HEK293 (cell line): ENCODE measurements at regions not wholly inside any gene's neighbourhood (a gene's known extent, or its start where the extent isn't known, plus 50 kb on each side); places are given as distances from the start of the nearest gene placed in this dataset.

Experiments
- CTCF ChIA-PET: fragments of 350-600 bp; formaldehyde crosslinking; extraction: SDS; loops from one replicate; lab custom pipeline; 2021; ENCODE audit warnings: antibody characterized with exemption; lab: Yijun Ruan, JAX
- POLR2A ChIA-PET: fragments of 300-600 bp; formaldehyde crosslinking; extraction: SDS; loops from one replicate; lab custom pipeline; 2020; ENCODE audit warnings: antibody characterized with exemption, inconsistent platforms; lab: Yijun Ruan, JAX
- H3K27ac ChIP-seq: fragments of 200-500 bp; sonication (Bioruptor generic); 2 replicates; pipeline ENCODE4 v1.5.1; 2014; ENCODE audit warnings: low read depth, low read length, control low read depth, inconsistent platforms; ENCODE audit errors: extremely low read depth
- H3K36me3 ChIP-seq, 2 experiments: fragments of 200-500 bp in 1 of 2; sonication (Bioruptor generic) in 1 of 2; 1 replicate in 1 of 2; 2 replicates in 1 of 2; pipeline ENCODE4 v1.5.1; 2014 to 2017; ENCODE audit warnings: inconsistent platforms in 2 of 2, low read length in 2 of 2; ENCODE audit not compliant: control insufficient read depth in 2 of 2, insufficient read depth in 1 of 2
- H3K4me1 ChIP-seq: fragments of 200-500 bp; sonication (Bioruptor generic); 2 replicates; pipeline ENCODE4 v1.5.1; 2014; ENCODE audit warnings: mild to moderate bottlenecking, low read length, inconsistent platforms; ENCODE audit not compliant: control insufficient read depth, insufficient read depth
- H3K4me3 ChIP-seq: 2 replicates; pipeline ENCODE4 v1.5.1; 2011; ENCODE audit warnings: low read depth, mild to moderate bottlenecking, control low read depth, low read length, moderate library complexity
- H3K9me3 ChIP-seq: fragments of 200-500 bp; sonication (Bioruptor generic); 2 replicates; pipeline ENCODE4 v1.5.1; 2014; ENCODE audit warnings: low read depth, low read length, inconsistent platforms; ENCODE audit not compliant: control insufficient read depth, insufficient read depth
- KLF10 ChIP-seq: fragments of 450-650 bp; IDR thresholded peaks from 2 replicates; pipeline ENCODE4 v1.5.1; 2018; ENCODE audit warnings: missing biosample characterization, mild to moderate bottlenecking, missing genetic modification characterization
- KLF8 ChIP-seq: fragments of 450-650 bp; formaldehyde crosslinking; IDR thresholded peaks from 2 replicates; pipeline ENCODE4 v1.5.1; 2016; ENCODE audit warnings: missing biosample characterization, missing genetic modification characterization
- OSR2 ChIP-seq: fragments of 450-650 bp; formaldehyde crosslinking; IDR thresholded peaks from 2 replicates; pipeline ENCODE4 v1.5.1; 2016; ENCODE audit warnings: missing biosample characterization, missing genetic modification characterization
- OVOL3 ChIP-seq: fragments of 450-650 bp; formaldehyde crosslinking; IDR thresholded peaks from 2 replicates; pipeline ENCODE4 v1.5.1; 2016; ENCODE audit warnings: missing biosample characterization, missing genetic modification characterization
- PRDM1 ChIP-seq: fragments of 450-650 bp; formaldehyde crosslinking; IDR thresholded peaks from 2 replicates; pipeline ENCODE4; 2016; ENCODE audit warnings: missing biosample characterization, missing genetic modification characterization
- ZBTB17 ChIP-seq: fragments of 450-650 bp; formaldehyde crosslinking; IDR thresholded peaks from 2 replicates; pipeline ENCODE4 v1.5.1; 2016; ENCODE audit warnings: missing biosample characterization, missing genetic modification characterization
- ZNF10 ChIP-seq: fragments of 450-650 bp; formaldehyde crosslinking; IDR thresholded peaks from 2 replicates; pipeline ENCODE4 v1.5.1; 2017; ENCODE audit warnings: missing biosample characterization, missing genetic modification characterization
- ZNF132 ChIP-seq: fragments of 450-650 bp; formaldehyde crosslinking; IDR thresholded peaks from 2 replicates; pipeline ENCODE4 v1.5.1; 2017; ENCODE audit warnings: missing biosample characterization, missing genetic modification characterization, borderline replicate concordance
- ZNF140 ChIP-seq: fragments of 450-650 bp; formaldehyde crosslinking; IDR thresholded peaks from 2 replicates; pipeline ENCODE4 v1.5.1; 2016; ENCODE audit warnings: missing biosample characterization, missing genetic modification characterization
- ZNF211 ChIP-seq: fragments of 450-650 bp; formaldehyde crosslinking; IDR thresholded peaks from 2 replicates; pipeline ENCODE4 v1.5.1; 2016; ENCODE audit warnings: low read depth, missing biosample characterization, missing genetic modification characterization
- ZNF23 ChIP-seq: fragments of 450-650 bp; formaldehyde crosslinking; IDR thresholded peaks from 2 replicates; pipeline ENCODE4 v1.5.1; 2016; ENCODE audit warnings: missing biosample characterization, missing genetic modification characterization, borderline replicate concordance
- ZNF248 ChIP-seq: fragments of 450-650 bp; formaldehyde crosslinking; IDR thresholded peaks from 2 replicates; pipeline ENCODE4 v1.5.1; 2017; ENCODE audit warnings: missing biosample characterization, missing genetic modification characterization
- ZNF311 ChIP-seq: fragments of 450-650 bp; formaldehyde crosslinking; IDR thresholded peaks from 2 replicates; pipeline ENCODE4 v1.5.1; 2017; ENCODE audit warnings: missing biosample characterization, missing genetic modification characterization, borderline replicate concordance
- ZNF391 ChIP-seq: fragments of 450-650 bp; formaldehyde crosslinking; IDR thresholded peaks from 2 replicates; pipeline ENCODE4 v1.5.1; 2016; ENCODE audit warnings: low read depth, missing biosample characterization, missing genetic modification characterization, borderline replicate concordance
- ZNF48 ChIP-seq: fragments of 450-650 bp; formaldehyde crosslinking; IDR thresholded peaks from 2 replicates; pipeline ENCODE4 v1.5.1; 2016; ENCODE audit warnings: missing biosample characterization, missing genetic modification characterization
- ZNF560 ChIP-seq: fragments of 450-650 bp; formaldehyde crosslinking; IDR thresholded peaks from 2 replicates; pipeline ENCODE4 v1.5.1; 2017; ENCODE audit warnings: missing biosample characterization, missing genetic modification characterization, borderline replicate concordance
- ZNF610 ChIP-seq: fragments of 450-650 bp; formaldehyde crosslinking; IDR thresholded peaks from 2 replicates; pipeline ENCODE4 v1.5.1; 2016; ENCODE audit warnings: missing biosample characterization, missing genetic modification characterization, borderline replicate concordance
- ZNF670 ChIP-seq: fragments of 450-650 bp; formaldehyde crosslinking; IDR thresholded peaks from 2 replicates; pipeline ENCODE4 v1.5.1; 2016; ENCODE audit warnings: missing biosample characterization, missing genetic modification characterization, low read depth
- ZNF76 ChIP-seq: fragments of 450-650 bp; formaldehyde crosslinking; IDR thresholded peaks from 2 replicates; pipeline ENCODE4; 2016; ENCODE audit warnings: low read depth, missing biosample characterization, missing genetic modification characterization, borderline replicate concordance
- ZNF830 ChIP-seq: fragments of 450-650 bp; IDR thresholded peaks from 2 replicates; pipeline ENCODE4 v1.5.0; 2018; ENCODE audit warnings: missing biosample characterization, missing genetic modification characterization, low read depth, mild to moderate bottlenecking, moderate library complexity
- TF ChIP-seq, protein P1 (sequence below): fragments of 450-650 bp; formaldehyde crosslinking; IDR thresholded peaks from 2 replicates; pipeline ENCODE4 v1.5.1; 2016; ENCODE audit warnings: missing biosample characterization, missing genetic modification characterization, low read depth
- TF ChIP-seq, protein P2 (sequence below): fragments of 450-650 bp; formaldehyde crosslinking; IDR thresholded peaks from 2 replicates; pipeline ENCODE4; 2016; ENCODE audit warnings: missing biosample characterization, missing genetic modification characterization
- TF ChIP-seq, protein P3 (sequence below): fragments of 450-650 bp; formaldehyde crosslinking; IDR thresholded peaks from 2 replicates; pipeline ENCODE4 v1.5.1; 2016; ENCODE audit warnings: missing biosample characterization, missing genetic modification characterization
- TF ChIP-seq, protein P4 (sequence below): fragments of 450-650 bp; formaldehyde crosslinking; IDR thresholded peaks from 2 replicates; pipeline ENCODE4 v1.5.1; 2016; ENCODE audit warnings: missing biosample characterization, missing genetic modification characterization

DNA sequence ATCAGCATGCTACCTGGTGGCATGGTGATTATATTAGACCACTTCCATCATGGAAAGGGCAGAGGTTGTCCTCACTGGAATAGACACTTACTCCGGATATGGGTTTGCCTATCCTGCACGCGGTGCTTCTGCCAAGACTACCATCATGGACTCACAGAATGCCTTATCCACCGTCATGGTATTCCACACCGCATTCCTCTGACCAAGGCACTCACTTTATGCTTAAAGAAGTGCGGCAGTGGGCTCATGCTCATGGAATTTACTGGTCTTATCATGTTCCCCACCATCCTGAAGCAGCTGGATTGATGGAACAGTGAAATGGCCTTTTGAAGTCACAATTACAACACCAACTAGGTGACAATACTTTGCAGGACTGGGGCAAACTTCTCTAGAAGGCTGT is 109.2 kb upstream of the DRD2 start:
- no peaks in the 10 kb centered on the region for H3K9me3 ChIP-seq
- CTCF ChIA-PET = no interaction called here

DNA sequence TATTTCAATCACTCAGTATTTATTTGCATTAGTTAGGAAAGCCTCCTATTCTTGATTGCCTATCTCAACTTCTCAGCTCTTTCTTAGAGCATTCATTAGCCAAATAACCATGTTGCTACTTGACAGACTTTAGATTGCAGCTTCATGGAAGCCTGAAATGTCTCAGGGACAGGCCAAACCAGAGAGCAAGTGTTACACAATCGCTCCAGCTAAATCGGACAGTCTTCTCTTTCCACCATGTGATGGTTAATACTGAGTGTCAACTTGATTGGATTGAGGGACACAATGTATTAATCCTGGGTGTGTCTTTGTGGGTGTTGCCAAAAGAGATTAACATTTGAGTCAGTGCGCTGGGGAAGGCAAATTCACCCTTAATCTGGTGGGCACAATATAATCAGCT is 106.5 kb upstream of the DRD2 start:
- ChIA-PET POLR2A (no interaction called here), CTCF (interaction anchor here (0.9 kb wide), 1 partner anchor 149 kb away, joined by 3 read pairs; no protein-coding TSS in a partner anchor)
- no peak overlapping the region for H3K4me3 ChIP-seq
- H3K36me3 ChIP-seq = no peaks in the 10 kb centered on the region
- H3K9me3 ChIP-seq = no peaks in the 10 kb centered on the region
- no peak overlapping the region for H3K27ac ChIP-seq
- no peaks in the 10 kb centered on the region for H3K4me1 ChIP-seq
- TF ChIP-seq KLF10 (tag by site-specific recombination) = no peak
- no peak for TF ChIP-seq ZNF610 (tag by site-specific recombination)
- TF ChIP-seq KLF8 (tag by site-specific recombination) = no peak
- no peak for TF ChIP-seq ZNF211 (tag by site-specific recombination)
- no peak for TF ChIP-seq ZNF23
- TF ChIP-seq ZNF391 (tag by site-specific recombination) = no peak
- no peak for TF ChIP-seq PRDM1 (tag by site-specific recombination)
- TF ChIP-seq, protein P1, sequence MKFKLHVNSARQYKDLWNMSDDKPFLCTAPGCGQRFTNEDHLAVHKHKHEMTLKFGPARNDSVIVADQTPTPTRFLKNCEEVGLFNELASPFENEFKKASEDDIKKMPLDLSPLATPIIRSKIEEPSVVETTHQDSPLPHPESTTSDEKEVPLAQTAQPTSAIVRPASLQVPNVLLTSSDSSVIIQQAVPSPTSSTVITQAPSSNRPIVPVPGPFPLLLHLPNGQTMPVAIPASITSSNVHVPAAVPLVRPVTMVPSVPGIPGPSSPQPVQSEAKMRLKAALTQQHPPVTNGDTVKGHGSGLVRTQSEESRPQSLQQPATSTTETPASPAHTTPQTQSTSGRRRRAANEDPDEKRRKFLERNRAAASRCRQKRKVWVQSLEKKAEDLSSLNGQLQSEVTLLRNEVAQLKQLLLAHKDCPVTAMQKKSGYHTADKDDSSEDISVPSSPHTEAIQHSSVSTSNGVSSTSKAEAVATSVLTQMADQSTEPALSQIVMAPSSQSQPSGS = no peak
- TF ChIP-seq OVOL3 = no peak
- TF ChIP-seq, protein P2, sequence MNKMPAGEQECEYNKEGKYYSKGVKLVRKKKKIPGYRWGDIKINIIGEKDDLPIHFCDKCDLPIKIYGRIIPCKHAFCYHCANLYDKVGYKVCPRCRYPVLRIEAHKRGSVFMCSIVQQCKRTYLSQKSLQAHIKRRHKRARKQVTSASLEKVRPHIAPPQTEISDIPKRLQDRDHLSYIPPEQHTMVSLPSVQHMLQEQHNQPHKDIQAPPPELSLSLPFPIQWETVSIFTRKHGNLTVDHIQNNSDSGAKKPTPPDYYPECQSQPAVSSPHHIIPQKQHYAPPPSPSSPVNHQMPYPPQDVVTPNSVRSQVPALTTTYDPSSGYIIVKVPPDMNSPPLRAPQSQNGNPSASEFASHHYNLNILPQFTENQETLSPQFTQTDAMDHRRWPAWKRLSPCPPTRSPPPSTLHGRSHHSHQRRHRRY (tag by site-specific recombination) = no peak
- no peak for TF ChIP-seq ZNF311 (tag by site-specific recombination)
- no peak for TF ChIP-seq ZNF560
- TF ChIP-seq ZNF248 (tag by site-specific recombination) = no peak
- TF ChIP-seq ZNF48 = no peak
- no peak for TF ChIP-seq ZNF132 (tag by site-specific recombination)

More for the DNA sequence above, 109.2 kb upstream of the DRD2 start:
- POLR2A ChIA-PET = no interaction called here
- Histone ChIP-seq H3K4me3 (no peak overlapping the region), H3K36me3 (no peaks in the 10 kb centered on the region), H3K27ac (no peak overlapping the region), H3K4me1 (no peaks in the 10 kb centered on the region)
- no peak for TF ChIP-seq ZNF670 (tag by site-specific recombination)

DNA sequence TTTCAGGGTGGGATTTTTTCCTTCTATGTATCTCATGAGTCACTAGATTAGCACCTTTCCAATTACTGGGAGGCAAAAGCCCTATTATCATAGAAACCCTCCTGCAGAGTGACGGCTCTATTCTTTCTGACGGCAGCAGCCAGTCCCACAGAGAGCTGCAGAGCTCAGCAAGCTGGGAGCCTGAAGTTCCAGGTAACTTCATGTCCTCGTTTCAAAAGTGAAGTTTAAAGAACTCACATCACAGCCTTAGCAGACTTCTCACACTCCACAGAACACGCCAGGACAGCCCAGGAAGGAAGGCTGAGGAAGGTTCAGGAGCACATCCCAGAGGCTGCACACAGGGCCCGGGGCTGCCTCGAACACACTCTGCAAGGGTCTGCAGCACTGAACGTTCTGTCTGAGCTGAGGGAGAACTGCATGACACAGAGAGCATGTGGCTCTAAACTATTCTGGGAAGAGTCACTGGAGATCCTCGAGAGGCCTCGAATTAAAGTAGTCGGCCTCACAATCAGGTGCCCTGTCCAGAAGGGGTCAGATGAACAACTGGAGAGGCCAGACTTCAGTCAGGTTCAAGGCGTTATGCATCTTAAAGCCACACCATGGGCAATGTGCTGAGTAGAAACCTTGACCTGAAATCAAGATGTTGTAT is 104.2 kb upstream of the DRD2 start:
- ChIA-PET POLR2A (no interaction called here), CTCF (interaction anchor here (1.1 to 1.4 kb wide), 2 partner anchors 26 to 46 kb away, joined by 3 read pairs; no protein-coding TSS in a partner anchor)
- Histone ChIP-seq H3K4me1 (no peaks in the 10 kb centered on the region), H3K4me3 (no peak overlapping the region), H3K27ac (no peak overlapping the region), H3K36me3 (no peaks in the 10 kb centered on the region), H3K9me3 (no peaks in the 10 kb centered on the region)
- no peak for TF ChIP-seq ZNF140
- no peak for TF ChIP-seq ZNF10 (tag by site-specific recombination)
- TF ChIP-seq KLF10 (tag by site-specific recombination) = no peak
- no peak for TF ChIP-seq ZNF76 (tag by site-specific recombination)
- TF ChIP-seq, protein P3, sequence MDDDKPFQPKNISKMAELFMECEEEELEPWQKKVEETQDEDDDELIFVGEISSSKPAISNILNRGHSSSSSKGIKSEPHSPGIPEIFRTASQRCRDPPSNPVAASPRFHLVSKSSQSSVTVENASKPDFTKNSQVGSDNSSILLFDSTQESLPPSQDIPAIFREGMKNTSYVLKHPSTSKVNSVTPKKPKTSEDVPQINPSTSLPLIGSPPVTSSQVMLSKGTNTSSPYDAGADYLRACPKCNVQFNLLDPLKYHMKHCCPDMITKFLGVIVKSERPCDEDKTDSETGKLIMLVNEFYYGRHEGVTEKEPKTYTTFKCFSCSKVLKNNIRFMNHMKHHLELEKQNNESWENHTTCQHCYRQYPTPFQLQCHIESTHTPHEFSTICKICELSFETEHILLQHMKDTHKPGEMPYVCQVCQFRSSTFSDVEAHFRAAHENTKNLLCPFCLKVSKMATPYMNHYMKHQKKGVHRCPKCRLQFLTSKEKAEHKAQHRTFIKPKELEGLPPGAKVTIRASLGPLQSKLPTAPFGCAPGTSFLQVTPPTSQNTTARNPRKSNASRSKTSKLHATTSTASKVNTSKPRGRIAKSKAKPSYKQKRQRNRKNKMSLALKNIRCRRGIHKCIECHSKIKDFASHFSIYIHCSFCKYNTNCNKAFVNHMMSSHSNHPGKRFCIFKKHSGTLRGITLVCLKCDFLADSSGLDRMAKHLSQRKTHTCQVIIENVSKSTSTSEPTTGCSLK (tag by site-specific recombination) = no peak
- TF ChIP-seq, protein P4, sequence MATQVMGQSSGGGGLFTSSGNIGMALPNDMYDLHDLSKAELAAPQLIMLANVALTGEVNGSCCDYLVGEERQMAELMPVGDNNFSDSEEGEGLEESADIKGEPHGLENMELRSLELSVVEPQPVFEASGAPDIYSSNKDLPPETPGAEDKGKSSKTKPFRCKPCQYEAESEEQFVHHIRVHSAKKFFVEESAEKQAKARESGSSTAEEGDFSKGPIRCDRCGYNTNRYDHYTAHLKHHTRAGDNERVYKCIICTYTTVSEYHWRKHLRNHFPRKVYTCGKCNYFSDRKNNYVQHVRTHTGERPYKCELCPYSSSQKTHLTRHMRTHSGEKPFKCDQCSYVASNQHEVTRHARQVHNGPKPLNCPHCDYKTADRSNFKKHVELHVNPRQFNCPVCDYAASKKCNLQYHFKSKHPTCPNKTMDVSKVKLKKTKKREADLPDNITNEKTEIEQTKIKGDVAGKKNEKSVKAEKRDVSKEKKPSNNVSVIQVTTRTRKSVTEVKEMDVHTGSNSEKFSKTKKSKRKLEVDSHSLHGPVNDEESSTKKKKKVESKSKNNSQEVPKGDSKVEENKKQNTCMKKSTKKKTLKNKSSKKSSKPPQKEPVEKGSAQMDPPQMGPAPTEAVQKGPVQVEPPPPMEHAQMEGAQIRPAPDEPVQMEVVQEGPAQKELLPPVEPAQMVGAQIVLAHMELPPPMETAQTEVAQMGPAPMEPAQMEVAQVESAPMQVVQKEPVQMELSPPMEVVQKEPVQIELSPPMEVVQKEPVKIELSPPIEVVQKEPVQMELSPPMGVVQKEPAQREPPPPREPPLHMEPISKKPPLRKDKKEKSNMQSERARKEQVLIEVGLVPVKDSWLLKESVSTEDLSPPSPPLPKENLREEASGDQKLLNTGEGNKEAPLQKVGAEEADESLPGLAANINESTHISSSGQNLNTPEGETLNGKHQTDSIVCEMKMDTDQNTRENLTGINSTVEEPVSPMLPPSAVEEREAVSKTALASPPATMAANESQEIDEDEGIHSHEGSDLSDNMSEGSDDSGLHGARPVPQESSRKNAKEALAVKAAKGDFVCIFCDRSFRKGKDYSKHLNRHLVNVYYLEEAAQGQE (tag by site-specific recombination) = no peak
- TF ChIP-seq ZNF830 (tag by site-specific recombination) = no peak
- TF ChIP-seq OSR2 (tag by site-specific recombination) = no peak
- TF ChIP-seq ZBTB17 (tag by site-specific recombination) = no peak
